ENCODE measurements at regions not wholly inside any gene's neighbourhood (a gene's known extent, or its start where the extent isn't known, plus 50 kb on each side); places are given as distances from the start of the nearest gene placed in this dataset.

DNA sequence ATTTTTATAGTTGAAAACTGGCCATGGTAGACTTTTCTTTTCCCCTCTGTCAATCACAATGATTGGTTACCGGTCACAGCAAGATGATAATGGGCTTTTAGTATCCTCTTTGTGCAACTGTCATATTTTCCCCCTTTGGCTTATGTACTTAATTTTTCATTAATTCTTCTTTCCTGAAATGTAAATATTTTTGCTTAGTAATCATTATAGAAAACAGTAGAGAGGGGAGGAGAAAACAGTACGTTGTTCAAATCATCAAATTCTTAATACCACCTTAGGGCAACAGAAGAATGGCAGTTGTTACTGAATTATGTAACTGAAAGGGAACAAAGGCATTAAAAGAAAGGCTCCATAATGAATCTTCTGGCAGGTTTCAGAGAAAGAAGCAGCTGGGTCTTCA, 699.0 kb downstream of the METTL4 start:
- RAD21 ChIA-PET (ENCODE audit: low non-redundant PET in 1 of 2, low total read pairs in 2 of 2, uncharacterized antibody in 2 of 2, unreplicated experiment in 2 of 2) = no interaction called here

GRCh38 chr18:1875219-1875618, 696.1 kb downstream of the METTL4 start:
- Histone ChIP-seq H3K9ac (ENCODE audit: low read length) (no peak overlapping the region), H3K9me2 (ENCODE audit: insufficient read depth) (no peaks in the 10 kb centered on the region), H2AFZ (ENCODE audit: low read depth, low read length, poor library complexity, severe bottlenecking) (no peak overlapping the region), H3K79me2 (ENCODE audit: insufficient read depth, low read length) (no peaks in the 10 kb centered on the region), H3K36me3 (ENCODE audit: control insufficient read depth in 1 of 2, insufficient read depth in 2 of 2, low read length in 2 of 2) (no peaks in the 10 kb centered on the region), H4K20me1 (ENCODE audit: insufficient read depth) (no peaks in the 10 kb centered on the region), H3K4me2 (ENCODE audit: low read length) (no peak overlapping the region), H3K4me3 (replicated peaks in 1 of 2; ENCODE audit: low read depth in 1 of 2, low read length in 2 of 2) (no peak overlapping the region), H3K4me1 (ENCODE audit: control insufficient read depth in 1 of 2, insufficient read depth in 2 of 2, low read length in 2 of 2) (no peaks in the 10 kb centered on the region), H3K27me3 (ENCODE audit: insufficient read depth, low read length) (peaks cover under 1% of the 10 kb centered on the region; the same call in 1 of the 2 replicates), H3K27ac (ENCODE audit: low read depth, low read length) (no peak overlapping the region), H3K9me3 (ENCODE audit: control insufficient read depth in 1 of 2, insufficient read depth in 1 of 2, low read depth in 1 of 2, low read length in 2 of 2) (no peaks in the 10 kb centered on the region)
- no peak for ATAC-seq
- no peak for TF ChIP-seq CEBPB (IDR thresholded peaks at IDR 0.05; ENCODE audit: low read depth)
- no peak for TF ChIP-seq TCF7L2 (IDR thresholded peaks at IDR 0.05; ENCODE audit: borderline replicate concordance, extremely low read depth, insufficient read depth, insufficient read length)
- TF ChIP-seq, protein P1, sequence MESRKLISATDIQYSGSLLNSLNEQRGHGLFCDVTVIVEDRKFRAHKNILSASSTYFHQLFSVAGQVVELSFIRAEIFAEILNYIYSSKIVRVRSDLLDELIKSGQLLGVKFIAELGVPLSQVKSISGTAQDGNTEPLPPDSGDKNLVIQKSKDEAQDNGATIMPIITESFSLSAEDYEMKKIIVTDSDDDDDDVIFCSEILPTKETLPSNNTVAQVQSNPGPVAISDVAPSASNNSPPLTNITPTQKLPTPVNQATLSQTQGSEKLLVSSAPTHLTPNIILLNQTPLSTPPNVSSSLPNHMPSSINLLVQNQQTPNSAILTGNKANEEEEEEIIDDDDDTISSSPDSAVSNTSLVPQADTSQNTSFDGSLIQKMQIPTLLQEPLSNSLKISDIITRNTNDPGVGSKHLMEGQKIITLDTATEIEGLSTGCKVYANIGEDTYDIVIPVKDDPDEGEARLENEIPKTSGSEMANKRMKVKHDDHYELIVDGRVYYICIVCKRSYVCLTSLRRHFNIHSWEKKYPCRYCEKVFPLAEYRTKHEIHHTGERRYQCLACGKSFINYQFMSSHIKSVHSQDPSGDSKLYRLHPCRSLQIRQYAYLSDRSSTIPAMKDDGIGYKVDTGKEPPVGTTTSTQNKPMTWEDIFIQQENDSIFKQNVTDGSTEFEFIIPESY (IDR thresholded peaks at IDR 0.05; ENCODE audit: extremely low read depth, insufficient replicate concordance, low read length) = no peak
- no peak for TF ChIP-seq EZH2phosphoT487 (IDR thresholded peaks at IDR 0.05; ENCODE audit: borderline replicate concordance)
- no peak for TF ChIP-seq CTCF (IDR thresholded peaks at IDR 0.05 in 2 of 3, conservative IDR thresholded peaks at IDR 0.05 in 1 of 3; ENCODE audit: borderline replicate concordance in 1 of 3, insufficient read depth in 1 of 3, low read depth in 2 of 3, low read length in 2 of 3)
- no peak for TF ChIP-seq ELF1 (IDR thresholded peaks at IDR 0.05; ENCODE audit: borderline replicate concordance, low read depth)
- TF ChIP-seq EZH2 (IDR thresholded peaks at IDR 0.05) = no peak
- no peak for TF ChIP-seq EGR1 (IDR thresholded peaks at IDR 0.05; ENCODE audit: low read depth)
- TF ChIP-seq POLR2AphosphoS5 (IDR thresholded peaks at IDR 0.05; ENCODE audit: low read depth, low read length) = no peak
- no peak for TF ChIP-seq YY1 (IDR thresholded peaks at IDR 0.05; ENCODE audit: extremely low read depth, insufficient replicate concordance, low read depth, low read length)
- no peak for TF ChIP-seq POLR2A (IDR thresholded peaks at IDR 0.05; ENCODE audit: borderline replicate concordance, extremely low read depth, insufficient read depth, insufficient read length)
- no peak for TF ChIP-seq JUND (IDR thresholded peaks at IDR 0.05)
- no peak for TF ChIP-seq FOSL1 (IDR thresholded peaks at IDR 0.05; ENCODE audit: low read depth)
- no peak for TF ChIP-seq SP1 (IDR thresholded peaks at IDR 0.05; ENCODE audit: low read depth)
- no peak for TF ChIP-seq ZFX (IDR thresholded peaks at IDR 0.05)
- no peak for TF ChIP-seq CBX3 (IDR thresholded peaks at IDR 0.05; ENCODE audit: low read depth)
- TF ChIP-seq, protein P2, sequence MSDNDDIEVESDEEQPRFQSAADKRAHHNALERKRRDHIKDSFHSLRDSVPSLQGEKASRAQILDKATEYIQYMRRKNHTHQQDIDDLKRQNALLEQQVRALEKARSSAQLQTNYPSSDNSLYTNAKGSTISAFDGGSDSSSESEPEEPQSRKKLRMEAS (IDR thresholded peaks at IDR 0.05) = no peak
- TF ChIP-seq RAD21 (IDR thresholded peaks at IDR 0.05; ENCODE audit: low read depth) = no peak
- no TSS peak for BruUV-seq (replicated peaks)
- DNase-seq (ENCODE audit: low read depth, low spot score) = no peak
- RAD21 ChIA-PET (ENCODE audit: low non-redundant PET in 1 of 2, low total read pairs in 2 of 2, uncharacterized antibody in 2 of 2, unreplicated experiment in 2 of 2) = no interaction called here
- POLR2A ChIA-PET = no interaction called here
- CTCF ChIA-PET = no interaction called here
- intact Hi-C loops (cut with micrococcal nuclease) = no loop called here

More for the DNA sequence above, 699.0 kb downstream of the METTL4 start:
- Histone ChIP-seq H4K20me1 (ENCODE audit: insufficient read depth) (no peaks in the 10 kb centered on the region), H3K79me2 (ENCODE audit: insufficient read depth, low read length) (no peaks in the 10 kb centered on the region), H3K4me2 (ENCODE audit: low read length) (no peak overlapping the region), H3K4me3 (replicated peaks in 1 of 2; ENCODE audit: low read depth in 1 of 2, low read length in 2 of 2) (no peak overlapping the region), H3K9ac (ENCODE audit: low read length) (no peak overlapping the region), H3K27ac (ENCODE audit: low read depth, low read length) (no peak overlapping the region), H3K9me2 (ENCODE audit: insufficient read depth) (no peaks in the 10 kb centered on the region), H3K9me3 (ENCODE audit: control insufficient read depth in 1 of 2, insufficient read depth in 1 of 2, low read depth in 1 of 2, low read length in 2 of 2) (no peaks in the 10 kb centered on the region), H2AFZ (ENCODE audit: low read depth, low read length, poor library complexity, severe bottlenecking) (no peak overlapping the region), H3K27me3 (ENCODE audit: insufficient read depth, low read length) (peaks cover 3% of the 10 kb centered on the region; the same call in 1 of the 2 replicates), H3K4me1 (ENCODE audit: control insufficient read depth in 1 of 2, insufficient read depth in 2 of 2, low read length in 2 of 2) (no peaks in the 10 kb centered on the region), H3K36me3 (ENCODE audit: control insufficient read depth in 1 of 2, insufficient read depth in 2 of 2, low read length in 2 of 2) (no peaks in the 10 kb centered on the region)
- no peak for DNase-seq (ENCODE audit: low read depth, low spot score)
- TF ChIP-seq YY1 (IDR thresholded peaks at IDR 0.05; ENCODE audit: extremely low read depth, insufficient replicate concordance, low read depth, low read length) = no peak
- CTCF ChIA-PET = interaction anchor here (1.2 kb wide), 1 partner anchor 208 kb away, joined by 3 read pairs; no protein-coding TSS in a partner anchor
- POLR2A ChIA-PET = no interaction called here
- ATAC-seq = no peak
- intact Hi-C loops (cut with micrococcal nuclease) = no loop called here
- BruUV-seq (replicated peaks) = no TSS peak
